ENCODE measurements at regions not wholly inside any gene's neighbourhood (a gene's known extent, or its start where the extent isn't known, plus 50 kb on each side); places are given as distances from the start of the nearest gene placed in this dataset.

DNA sequence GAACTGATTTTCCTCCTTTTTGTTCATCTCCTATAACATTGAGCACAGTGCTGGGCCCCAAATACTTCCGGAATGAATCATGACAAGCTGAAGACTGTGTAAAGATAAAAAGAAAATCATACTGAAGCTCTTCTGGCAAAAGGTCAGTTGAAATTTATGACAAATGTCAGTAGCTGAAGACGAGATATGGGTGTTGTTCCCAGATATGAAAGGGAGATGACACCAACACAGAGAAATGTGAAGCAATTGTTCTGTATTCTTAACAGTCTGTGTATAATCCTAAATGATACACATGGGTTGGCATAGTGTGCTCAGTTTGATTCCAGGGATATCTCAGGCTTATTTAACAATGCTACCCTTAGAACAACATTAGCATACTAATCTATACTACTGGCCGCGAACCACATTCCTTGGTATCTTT is 170.5 kb upstream of the PITX2 start:
- FAIRE-seq: no peak
- ChIA-PET CTCF (ENCODE audit: partially characterized antibody) (interaction anchor here (1.1 to 1.2 kb wide), 2 partner anchors 20 to 30 kb away, joined by 3 to 4 read pairs; no protein-coding TSS in a partner anchor), POLR2A (ENCODE audit: partially characterized antibody) (no interaction called here)
- Histone ChIP-seq H3K23me2 (ENCODE audit: low read depth, low read length) (no peaks in the 10 kb centered on the region), H4K5ac (ENCODE audit: insufficient read length, low read depth, low read length) (no peak overlapping the region), H4K91ac (replicated peaks; ENCODE audit: insufficient read length, low read length) (no peak overlapping the region), H3K18ac (ENCODE audit: extremely low read depth, low read length) (no peak overlapping the region), H3K79me2 (ENCODE audit: control insufficient read depth in 1 of 2, insufficient read depth in 2 of 2, low read length in 2 of 2) (no peaks in the 10 kb centered on the region), H3K9me3 (ENCODE audit: insufficient read depth in 2 of 2, low read depth in 1 of 2, low read length in 1 of 2) (no peaks in the 10 kb centered on the region), H2BK120ac (replicated peaks; ENCODE audit: low read depth, low read length) (no peak overlapping the region), H3K79me1 (ENCODE audit: low read depth, low read length) (no peaks in the 10 kb centered on the region), H3K9ac (replicated peaks in 1 of 4; ENCODE audit: extremely low read depth in 1 of 4, low read depth in 3 of 4, low read length in 3 of 4) (no peak overlapping the region), H3K4ac (replicated peaks; ENCODE audit: insufficient read length, low read depth, low read length) (no peak overlapping the region), H3K4me3 (ENCODE audit: extremely low read depth in 1 of 4, insufficient read depth in 2 of 4, low read depth in 3 of 4, low read length in 4 of 4) (no peak overlapping the region), H4K20me1 (replicated peaks in 1 of 2; ENCODE audit: control insufficient read depth in 1 of 2, insufficient read depth in 2 of 2, low read length in 2 of 2) (no peaks in the 10 kb centered on the region), H3K27me3 (replicated peaks in 1 of 4; ENCODE audit: control insufficient read depth in 3 of 4, extremely low read depth in 1 of 4, insufficient read depth in 3 of 4, low read length in 3 of 4) (no peaks in the 10 kb centered on the region), H2BK20ac (ENCODE audit: low read length) (no peak overlapping the region), H3K14ac (ENCODE audit: insufficient read length) (no peak overlapping the region), H3K36me3 (ENCODE audit: control insufficient read depth in 2 of 4, insufficient read depth in 4 of 4, low read length in 3 of 4) (no peaks in the 10 kb centered on the region), H2BK15ac (ENCODE audit: low read length) (no peak overlapping the region), H3K56ac (replicated peaks; ENCODE audit: insufficient read length, low read depth, low read length) (no peak overlapping the region), H2BK12ac (ENCODE audit: low read depth, low read length) (no peak overlapping the region), H2AFZ (ENCODE audit: low read length) (no peak overlapping the region), H4K8ac (ENCODE audit: extremely low read depth, insufficient read depth, low read length) (no peak overlapping the region), H3K27ac (ENCODE audit: low read depth, low read length) (no peak overlapping the region), H2BK5ac (ENCODE audit: low read depth, low read length) (no peak overlapping the region), H3K23ac (ENCODE audit: insufficient read length) (no peak overlapping the region), H3K4me1 (replicated peaks in 1 of 4; ENCODE audit: control insufficient read depth in 3 of 4, insufficient read depth in 4 of 4, low read length in 3 of 4) (peaks cover 0 to 10% (median 0%) of the 10 kb centered on the region in 4 experiments; a peak in 2 of 7 replicates), H2AK5ac (ENCODE audit: low read depth, low read length) (no peak overlapping the region), H3K4me2 (ENCODE audit: insufficient read depth in 1 of 2, low read depth in 2 of 2, low read length in 2 of 2) (peak overlapping the region in 1 of 2 experiments; percentile 26; a peak in 2 of 4 replicates)
- 93% methylated on average over 4 of the region's 4 CpGs; no CpG with 5 or more reads in 1 of the 2 experiments for WGBS, 2 experiments (ENCODE audit: extremely low coverage in 1 of 2, insufficient coverage in 1 of 2, insufficient read length in 1 of 2, insufficient replicate concordance in 2 of 2, low coverage in 1 of 2, low lambda C conversion rate in 2 of 2, missing lambda C conversion rate in 1 of 2)
- TF ChIP-seq JUND (IDR thresholded peaks at IDR 0.05; ENCODE audit: low read length): no peak
- TF ChIP-seq SAP30 (IDR thresholded peaks at IDR 0.05; ENCODE audit: insufficient read depth, insufficient replicate concordance, low read length): no peak
- TF ChIP-seq MAFK (IDR thresholded peaks at IDR 0.05; ENCODE audit: low read depth, low read length): no peak
- TF ChIP-seq SUZ12 (IDR thresholded peaks at IDR 0.05; ENCODE audit: low read length): no peak
- no peak for TF ChIP-seq RAD21 (IDR thresholded peaks at IDR 0.05 in 1 of 2, conservative IDR thresholded peaks at IDR 0.05 in 1 of 2; ENCODE audit: low read depth in 2 of 2, low read length in 2 of 2)
- TF ChIP-seq CHD1 (IDR thresholded peaks at IDR 0.05; ENCODE audit: low read depth, low read length): no peak
- TF ChIP-seq BACH1 (IDR thresholded peaks at IDR 0.05; ENCODE audit: low read length): no peak
- DNase-seq (ENCODE audit: low read depth in 1 of 2, low spot score in 2 of 2): no peak
